Effector CD4-positive, alpha-beta T cell (primary cell): ENCODE measurements at regions not wholly inside any gene's neighbourhood (a gene's known extent, or its start where the extent isn't known, plus 50 kb on each side); places are given as distances from the start of the nearest gene placed in this dataset.
"Not testable (repeated sequence)": the region's sequence is repeated elsewhere in the genome, so short reads cannot be mapped to it uniquely, and the experiment has no call there.

ENCODE experiments used
- DNase-seq: peaks from one replicate; pipeline ENCODE4 v3.0.0-alpha.2; 2020

GRCh38 chr7:3138206-3138605 lies 94.5 kb upstream of the CARD11 start:
- DNase-seq, result no peak

- no peak for DNase-seq
Observed at GRCh38 chr7:3138997-3139396, 95.3 kb upstream of the CARD11 start.

- no peak for DNase-seq
Observed at GRCh38 chr7:3140834-3141233, 97.2 kb upstream of the CARD11 start.

GRCh38 chr7:3141326-3141725 lies 97.7 kb upstream of the CARD11 start:
- no peak for DNase-seq

GRCh38 chr7:3143869-3144775 lies 100.5 kb upstream of the CARD11 start:
- DNase-seq, result no peak

- DNase-seq, result not testable (repeated sequence)
Observed at GRCh38 chr7:3144776-3145125, 101.1 kb upstream of the CARD11 start.

- DNase-seq, result no peak
Observed at GRCh38 chr7:3146571-3147226, 103.0 kb upstream of the CARD11 start.

- DNase-seq, result not testable (repeated sequence)
Observed at GRCh38 chr7:3148471-3148870, 104.8 kb upstream of the CARD11 start.

- no peak for DNase-seq
Observed at GRCh38 chr7:3149231-3149995, 105.7 kb upstream of the CARD11 start.

- no peak for DNase-seq
Observed at GRCh38 chr7:3150027-3150426, 106.4 kb upstream of the CARD11 start.

GRCh38 chr7:3151784-3152183 lies 108.1 kb upstream of the CARD11 start:
- DNase-seq, result no peak

- no peak for DNase-seq
Observed at GRCh38 chr7:3152714-3153113, 109.0 kb upstream of the CARD11 start.

- DNase-seq, result no peak
Observed at GRCh38 chr7:3153118-3153517, 109.5 kb upstream of the CARD11 start.

GRCh38 chr7:3154317-3154716 lies 110.7 kb upstream of the CARD11 start:
- no peak for DNase-seq

- peak; percentile 46 for DNase-seq
Observed at GRCh38 chr7:3154881-3155494, 111.3 kb upstream of the CARD11 start.

- DNase-seq, result no peak
Observed at GRCh38 chr7:3156508-3156907, 112.8 kb upstream of the CARD11 start.

- no peak for DNase-seq
Observed at GRCh38 chr7:3157566-3158287, 114.1 kb upstream of the CARD11 start.

GRCh38 chr7:3158341-3158760 lies 114.7 kb upstream of the CARD11 start:
- no peak for DNase-seq

- no peak for DNase-seq
Observed at GRCh38 chr7:3159039-3159438, 115.4 kb upstream of the CARD11 start.

GRCh38 chr7:3159445-3159844 lies 115.8 kb upstream of the CARD11 start:
- DNase-seq, result no peak

GRCh38 chr7:3159926-3160325 lies 116.3 kb upstream of the CARD11 start:
- DNase-seq, result not testable (repeated sequence)

GRCh38 chr7:3162289-3162688 lies 118.6 kb upstream of the CARD11 start:
- DNase-seq, result no peak
